ENCODE measurements at regions not wholly inside any gene's neighbourhood (a gene's known extent, or its start where the extent isn't known, plus 50 kb on each side); places are given as distances from the start of the nearest gene placed in this dataset.

DNA sequence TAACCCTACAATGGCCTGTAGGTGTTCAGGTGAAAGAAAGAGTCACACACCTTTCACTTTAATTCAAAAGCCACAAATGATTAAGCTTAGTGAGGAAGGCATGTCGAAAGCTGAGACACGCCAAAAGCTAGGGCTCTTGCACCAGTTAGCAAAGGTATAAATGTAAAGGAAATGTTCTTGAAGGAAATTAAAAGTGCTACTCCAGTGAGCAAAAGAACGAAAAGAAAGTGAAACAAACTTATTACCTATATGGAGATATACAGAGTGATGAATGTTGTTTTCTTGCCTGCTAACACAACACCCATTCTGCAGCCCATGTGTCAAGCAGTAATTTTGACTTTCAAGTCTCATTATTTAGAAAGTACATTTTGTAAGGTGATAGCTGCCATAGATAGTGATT lies 254.2 kb upstream of the SLC24A2 start:
- peaks cover 13% of the 10 kb centered on the region for H3K4me1 Mint-ChIP-seq
- H3K9me3 Mint-ChIP-seq: no peaks in the 10 kb centered on the region
- no peaks in the 10 kb centered on the region for H3K27me3 Mint-ChIP-seq (ENCODE audit: low read depth)
- H3K36me3 Mint-ChIP-seq (ENCODE audit: low read depth): no peaks in the 10 kb centered on the region
- H3K4me3 Mint-ChIP-seq: no peak overlapping the region
- TF ChIP-seq CTCF (conservative IDR thresholded peaks at IDR 0.05): no peak
- DNase-seq (ENCODE audit: low read depth, low spot score): no peak
- H3K27ac Mint-ChIP-seq (ENCODE audit: unreplicated experiment): no peak overlapping the region

DNA sequence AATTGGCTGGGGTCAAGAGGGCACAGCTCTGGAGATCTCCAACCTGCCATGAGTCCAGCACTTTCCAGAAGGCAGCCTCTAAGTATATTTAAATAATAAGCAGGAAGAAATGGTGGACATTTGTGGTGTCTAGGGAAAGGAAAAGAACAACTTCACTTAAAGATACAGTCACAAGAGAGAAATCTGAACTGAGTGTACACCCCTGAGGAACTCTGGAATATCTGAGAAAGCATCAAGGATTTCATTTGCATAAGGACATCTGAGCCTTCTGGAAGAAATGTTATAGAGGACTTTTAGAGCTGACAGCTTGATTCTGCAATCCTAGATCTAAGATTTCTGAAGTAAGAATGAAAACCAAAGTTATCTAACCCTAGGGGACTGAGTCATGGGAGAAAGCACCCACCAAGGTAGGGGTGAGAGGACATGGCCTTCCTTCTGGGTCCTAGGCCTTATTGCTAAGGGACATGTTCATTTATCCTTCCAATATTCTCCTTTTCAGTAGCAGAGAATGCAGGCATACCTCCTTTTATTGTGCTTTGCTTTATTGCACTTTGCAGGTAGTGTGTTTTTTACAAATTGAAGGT lies 253.4 kb upstream of the SLC24A2 start:
- no peak overlapping the region for H3K27ac Mint-ChIP-seq (ENCODE audit: unreplicated experiment)
- no peaks in the 10 kb centered on the region for H3K27me3 Mint-ChIP-seq (ENCODE audit: low read depth)
- H3K4me1 Mint-ChIP-seq: peaks cover 14% of the 10 kb centered on the region
- H3K9me3 Mint-ChIP-seq: no peaks in the 10 kb centered on the region
- H3K4me3 Mint-ChIP-seq: no peak overlapping the region
- H3K36me3 Mint-ChIP-seq (ENCODE audit: low read depth): no peaks in the 10 kb centered on the region
- no peak for TF ChIP-seq CTCF (conservative IDR thresholded peaks at IDR 0.05)
- no peak for DNase-seq (ENCODE audit: low read depth, low spot score)

GRCh38 chr9:20041697-20042081 lies 252.9 kb upstream of the SLC24A2 start:
- peaks cover 14% of the 10 kb centered on the region for H3K4me1 Mint-ChIP-seq
- no peaks in the 10 kb centered on the region for H3K36me3 Mint-ChIP-seq (ENCODE audit: low read depth)
- H3K27me3 Mint-ChIP-seq (ENCODE audit: low read depth): no peaks in the 10 kb centered on the region
- no peak overlapping the region for H3K27ac Mint-ChIP-seq (ENCODE audit: unreplicated experiment)
- DNase-seq (ENCODE audit: low read depth, low spot score): no peak
- H3K9me3 Mint-ChIP-seq: no peaks in the 10 kb centered on the region
- TF ChIP-seq CTCF (conservative IDR thresholded peaks at IDR 0.05): no peak
- no peak overlapping the region for H3K4me3 Mint-ChIP-seq

GRCh38 chr9:20040991-20041696 lies 252.3 kb upstream of the SLC24A2 start:
- no peaks in the 10 kb centered on the region for H3K36me3 Mint-ChIP-seq (ENCODE audit: low read depth)
- H3K27me3 Mint-ChIP-seq (ENCODE audit: low read depth): no peaks in the 10 kb centered on the region
- no peak for TF ChIP-seq CTCF (conservative IDR thresholded peaks at IDR 0.05)
- no peak overlapping the region for H3K27ac Mint-ChIP-seq (ENCODE audit: unreplicated experiment)
- H3K4me3 Mint-ChIP-seq: no peak overlapping the region
- H3K9me3 Mint-ChIP-seq: no peaks in the 10 kb centered on the region
- DNase-seq (ENCODE audit: low read depth, low spot score): no peak
- H3K4me1 Mint-ChIP-seq: peaks cover 14% of the 10 kb centered on the region

- H3K27ac Mint-ChIP-seq (ENCODE audit: unreplicated experiment): no peak overlapping the region
- no peak overlapping the region for H3K4me3 Mint-ChIP-seq
- peaks cover 25% of the 10 kb centered on the region for H3K4me1 Mint-ChIP-seq
- H3K27me3 Mint-ChIP-seq (ENCODE audit: low read depth): no peaks in the 10 kb centered on the region
- H3K36me3 Mint-ChIP-seq (ENCODE audit: low read depth): no peaks in the 10 kb centered on the region
- no peaks in the 10 kb centered on the region for H3K9me3 Mint-ChIP-seq
- no peak for DNase-seq (ENCODE audit: low read depth, low spot score)
- TF ChIP-seq CTCF (conservative IDR thresholded peaks at IDR 0.05): no peak
Measured at GRCh38 chr9:20037699-20038098, 248.9 kb upstream of the SLC24A2 start.
